DND-41 (cell line): ENCODE measurements at regions not wholly inside any gene's neighbourhood (a gene's known extent, or its start where the extent isn't known, plus 50 kb on each side); places are given as distances from the start of the nearest gene placed in this dataset.

Source experiments
- ATAC-seq: fragments of 200-7000 bp; cut with Tn5 transposase; 3 replicates; pipeline ENCODE4 v1.9.1; 2021; ENCODE audit warnings: low read depth; ENCODE audit not compliant: insufficient read depth
- DNase-seq: peaks from one replicate; pipeline ENCODE4 v3.0.0-alpha.2; 2020
- H2AFZ ChIP-seq: 2 replicates; pipeline ENCODE4 v1.6.0; 2012; ENCODE audit warnings: low read depth, low read length
- H3K27ac ChIP-seq: 2 replicates; pipeline ENCODE4 v1.5.1; 2012; ENCODE audit warnings: low read length, inconsistent platforms
- H3K27me3 ChIP-seq: fragments of 200-600 bp; sonication (generic); 2 replicates; pipeline ENCODE4 v1.6.0; 2012; ENCODE audit warnings: low read length, mild to moderate bottlenecking, inconsistent platforms; ENCODE audit not compliant: insufficient read depth, poor library complexity
- H3K36me3 ChIP-seq: 2 replicates; pipeline ENCODE4 v1.5.1; 2012; ENCODE audit warnings: low read length, inconsistent platforms; ENCODE audit not compliant: insufficient read depth
- H3K4me1 ChIP-seq: 2 replicates; pipeline ENCODE4 v1.5.1; 2012; ENCODE audit warnings: mild to moderate bottlenecking, low read length; ENCODE audit not compliant: insufficient read depth
- H3K4me2 ChIP-seq: 2 replicates; pipeline ENCODE4 v1.6.0; 2012; ENCODE audit warnings: mild to moderate bottlenecking, moderate library complexity, low read length, inconsistent platforms; ENCODE audit not compliant: insufficient read depth
- H3K4me3 ChIP-seq, 2 experiments: fragments of 200-600 bp in 1 of 2; shearing (Covaris generic) in 1 of 2; 2 replicates each; pipeline ENCODE4 v1.5.1; 2012 to 2016; ENCODE audit warnings: inconsistent platforms in 2 of 2, low read length in 2 of 2, mild to moderate bottlenecking in 2 of 2, low read depth in 1 of 2, moderate library complexity in 1 of 2
- H3K79me2 ChIP-seq: 2 replicates; pipeline ENCODE4 v1.6.0; 2012; ENCODE audit warnings: low read length, inconsistent platforms; ENCODE audit not compliant: insufficient read depth
- H3K9ac ChIP-seq: 2 replicates; pipeline ENCODE4 v1.6.0; 2012; ENCODE audit warnings: low read depth, mild to moderate bottlenecking, inconsistent platforms, low read length, moderate library complexity
- H3K9me3 ChIP-seq: 2 replicates; pipeline ENCODE4 v1.5.1; 2012; ENCODE audit warnings: low read length, moderate library complexity, mild to moderate bottlenecking, inconsistent platforms; ENCODE audit not compliant: insufficient read depth, severe bottlenecking
- H4K20me1 ChIP-seq: 2 replicates; pipeline ENCODE4 v1.6.0; 2012; ENCODE audit warnings: low read length; ENCODE audit not compliant: insufficient read depth
- EZH2 ChIP-seq: IDR thresholded peaks from 3 replicates; pipeline ENCODE4 v1.6.1; 2012; ENCODE audit warnings: borderline replicate concordance, low read depth, mild to moderate bottlenecking, moderate library complexity, low read length, inconsistent platforms; ENCODE audit not compliant: severe bottlenecking
- TF ChIP-seq, protein P1 (sequence below): IDR thresholded peaks from 2 replicates; pipeline ENCODE4 v1.5.1; 2012; ENCODE audit warnings: borderline replicate concordance, low read length, moderate library complexity, mild to moderate bottlenecking; ENCODE audit not compliant: poor library complexity, severe bottlenecking; ENCODE audit errors: extremely low read depth

DNA sequence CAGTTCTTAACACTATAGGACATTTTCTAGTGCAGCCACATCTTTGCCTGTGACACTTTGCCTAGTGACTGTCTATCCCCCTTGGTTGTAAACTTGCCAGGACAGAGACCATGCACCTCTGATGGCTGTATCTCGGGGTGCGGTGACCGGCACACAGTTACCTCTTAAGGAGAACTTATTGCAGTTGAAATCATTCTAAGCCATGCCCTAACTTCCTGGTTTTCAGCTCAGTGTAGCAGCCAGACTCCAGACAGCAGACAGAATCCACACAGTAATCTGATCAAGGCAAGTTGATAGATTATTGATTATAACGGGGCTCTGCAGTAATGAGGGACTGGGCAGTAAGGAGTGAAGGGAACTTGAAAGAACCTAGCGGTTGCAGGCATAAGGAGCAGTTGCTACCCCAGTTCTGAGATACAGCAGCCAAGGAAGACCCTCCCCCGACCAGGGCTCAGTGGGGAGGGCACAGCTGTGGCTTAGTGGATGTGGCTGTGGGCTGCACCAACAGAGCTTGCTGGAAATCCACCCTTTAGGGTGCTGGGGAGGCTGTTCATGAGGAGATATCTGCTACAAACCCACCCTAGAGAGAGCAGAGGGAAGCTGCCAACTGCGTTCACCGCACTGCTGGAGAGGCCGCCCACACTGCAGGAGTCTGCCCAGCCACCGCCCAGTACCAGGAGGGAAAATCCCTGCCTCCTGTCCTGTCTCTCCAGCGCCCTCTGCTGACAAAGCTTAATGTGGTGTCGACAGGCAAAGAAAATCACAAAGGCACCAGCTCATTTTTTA, 58.2 kb upstream of the BEGAIN start:
- peak; percentile 85 for ATAC-seq
- TF ChIP-seq, protein P1, sequence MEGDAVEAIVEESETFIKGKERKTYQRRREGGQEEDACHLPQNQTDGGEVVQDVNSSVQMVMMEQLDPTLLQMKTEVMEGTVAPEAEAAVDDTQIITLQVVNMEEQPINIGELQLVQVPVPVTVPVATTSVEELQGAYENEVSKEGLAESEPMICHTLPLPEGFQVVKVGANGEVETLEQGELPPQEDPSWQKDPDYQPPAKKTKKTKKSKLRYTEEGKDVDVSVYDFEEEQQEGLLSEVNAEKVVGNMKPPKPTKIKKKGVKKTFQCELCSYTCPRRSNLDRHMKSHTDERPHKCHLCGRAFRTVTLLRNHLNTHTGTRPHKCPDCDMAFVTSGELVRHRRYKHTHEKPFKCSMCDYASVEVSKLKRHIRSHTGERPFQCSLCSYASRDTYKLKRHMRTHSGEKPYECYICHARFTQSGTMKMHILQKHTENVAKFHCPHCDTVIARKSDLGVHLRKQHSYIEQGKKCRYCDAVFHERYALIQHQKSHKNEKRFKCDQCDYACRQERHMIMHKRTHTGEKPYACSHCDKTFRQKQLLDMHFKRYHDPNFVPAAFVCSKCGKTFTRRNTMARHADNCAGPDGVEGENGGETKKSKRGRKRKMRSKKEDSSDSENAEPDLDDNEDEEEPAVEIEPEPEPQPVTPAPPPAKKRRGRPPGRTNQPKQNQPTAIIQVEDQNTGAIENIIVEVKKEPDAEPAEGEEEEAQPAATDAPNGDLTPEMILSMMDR = peak; percentile 93
- TF ChIP-seq EZH2 = no peak
- H3K9ac ChIP-seq = peak overlapping the region; percentile 64
- peaks cover 70% of the 10 kb centered on the region for H3K4me1 ChIP-seq
- no peaks in the 10 kb centered on the region for H3K36me3 ChIP-seq
- peak overlapping the region; percentile 54 for H2AFZ ChIP-seq
- H3K79me2 ChIP-seq = no peaks in the 10 kb centered on the region
- peak overlapping the region in 1 of 2 experiments; percentile 33; a peak in 2 of 4 replicates for H3K4me3 ChIP-seq
- peak overlapping the region; percentile 53 for H3K4me2 ChIP-seq
- no peaks in the 10 kb centered on the region for H3K9me3 ChIP-seq
- H4K20me1 ChIP-seq = no peaks in the 10 kb centered on the region
- peak; percentile 98 for DNase-seq
- no peaks in the 10 kb centered on the region for H3K27me3 ChIP-seq
- H3K27ac ChIP-seq = peak overlapping the region; percentile 95

DNA sequence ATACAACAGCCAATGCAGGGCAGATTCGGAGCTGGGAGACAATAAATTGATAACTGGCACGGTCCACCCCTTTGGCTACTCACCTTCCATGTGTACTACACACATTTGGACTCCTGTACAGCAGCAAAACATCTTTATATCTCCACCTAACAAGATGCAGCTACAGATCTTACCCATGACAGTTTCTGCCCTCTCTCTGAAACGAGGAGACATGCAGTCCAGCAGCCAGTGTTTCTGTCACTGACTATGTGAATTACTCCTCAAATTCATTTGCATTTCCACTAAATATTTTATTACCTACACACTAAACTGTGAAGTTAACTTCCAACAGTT, 58.7 kb upstream of the BEGAIN start:
- Histone ChIP-seq H3K4me3 (no peak overlapping the region; a peak in 1 of 4 replicates), H3K27me3 (no peaks in the 10 kb centered on the region), H4K20me1 (no peaks in the 10 kb centered on the region), H3K9me3 (no peaks in the 10 kb centered on the region), H3K36me3 (no peaks in the 10 kb centered on the region), H3K4me1 (peaks cover 64% of the 10 kb centered on the region), H3K27ac (peak overlapping the region; percentile 95), H3K9ac (peak overlapping the region; percentile 64), H3K79me2 (no peaks in the 10 kb centered on the region), H2AFZ (peak overlapping the region; percentile 54), H3K4me2 (peak overlapping the region; percentile 53)
- no peak for DNase-seq
- no peak for ATAC-seq
- TF ChIP-seq, protein P1 = no peak

DNA sequence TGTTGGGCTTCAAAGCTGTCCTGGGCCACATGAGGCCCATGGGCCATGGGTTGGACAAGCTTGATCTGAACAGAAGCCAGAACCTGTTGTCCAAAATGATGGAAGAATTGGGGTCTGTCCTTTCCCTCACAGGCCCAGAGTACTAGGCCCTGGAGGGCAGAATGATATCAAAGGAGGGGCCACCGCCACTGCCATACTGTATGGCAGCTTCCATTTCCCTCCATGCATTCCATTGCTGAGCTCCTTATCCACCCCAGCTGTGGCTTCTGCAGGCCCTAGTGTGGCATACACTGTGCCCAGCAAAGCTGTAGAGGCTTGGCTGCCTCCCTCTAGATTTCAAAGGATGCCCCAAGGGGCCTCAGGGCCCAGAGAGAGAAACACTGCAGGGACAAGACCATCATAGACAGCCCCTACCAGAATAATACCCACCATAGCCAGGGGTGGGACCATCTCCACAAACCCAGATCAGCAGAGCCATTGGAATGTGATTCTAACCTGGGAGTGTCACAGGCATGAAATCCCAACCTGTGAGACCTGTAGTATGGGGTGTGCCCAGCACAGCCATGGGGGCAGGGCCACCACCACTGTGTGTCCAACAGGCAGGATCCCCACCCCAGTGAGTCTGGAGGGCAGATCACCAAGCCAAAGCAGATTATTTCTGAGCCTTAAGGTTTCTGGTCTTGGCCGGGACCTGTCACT, 61.4 kb upstream of the BEGAIN start:
- H3K4me1 ChIP-seq = peaks cover 38% of the 10 kb centered on the region
- ATAC-seq = no peak
- no peak overlapping the region for H2AFZ ChIP-seq
- TF ChIP-seq, protein P1 = no peak
- TF ChIP-seq EZH2 = no peak
- no peak overlapping the region for H3K4me3 ChIP-seq
- no peaks in the 10 kb centered on the region for H3K27me3 ChIP-seq
- no peak overlapping the region for H3K27ac ChIP-seq
- H3K36me3 ChIP-seq = no peaks in the 10 kb centered on the region
- no peak overlapping the region for H3K4me2 ChIP-seq
- no peak overlapping the region for H3K9ac ChIP-seq
- H3K9me3 ChIP-seq = no peaks in the 10 kb centered on the region
- H4K20me1 ChIP-seq = no peaks in the 10 kb centered on the region
- H3K79me2 ChIP-seq = no peaks in the 10 kb centered on the region
- no peak for DNase-seq
